DND-41 (cell line): ENCODE measurements at regions not wholly inside any gene's neighbourhood (a gene's known extent, or its start where the extent isn't known, plus 50 kb on each side); places are given as distances from the start of the nearest gene placed in this dataset.

Experiments used
- CTCF ChIP-seq: IDR thresholded peaks from 2 replicates; pipeline ENCODE4 v1.5.1; 2012; ENCODE audit warnings: borderline replicate concordance, low read length, moderate library complexity, mild to moderate bottlenecking; ENCODE audit not compliant: poor library complexity, severe bottlenecking; ENCODE audit errors: extremely low read depth
- EZH2 ChIP-seq: IDR thresholded peaks from 3 replicates; pipeline ENCODE4 v1.6.1; 2012; ENCODE audit warnings: borderline replicate concordance, low read depth, mild to moderate bottlenecking, moderate library complexity, low read length, inconsistent platforms; ENCODE audit not compliant: severe bottlenecking

GRCh38 chr13:74280093-74280794 is 146.0 kb upstream of the KLF12 start:
- TF ChIP-seq CTCF, result no peak
- TF ChIP-seq EZH2, result no peak
